Fibroblast of gingiva (primary cell): ENCODE measurements at regions not wholly inside any gene's neighbourhood (a gene's known extent, or its start where the extent isn't known, plus 50 kb on each side); places are given as distances from the start of the nearest gene placed in this dataset.

Experiments used
- DNase-seq: peaks from one replicate; pipeline ENCODE4 v3.0.0-alpha.2; 2011; ENCODE audit warnings: low read depth

DNA sequence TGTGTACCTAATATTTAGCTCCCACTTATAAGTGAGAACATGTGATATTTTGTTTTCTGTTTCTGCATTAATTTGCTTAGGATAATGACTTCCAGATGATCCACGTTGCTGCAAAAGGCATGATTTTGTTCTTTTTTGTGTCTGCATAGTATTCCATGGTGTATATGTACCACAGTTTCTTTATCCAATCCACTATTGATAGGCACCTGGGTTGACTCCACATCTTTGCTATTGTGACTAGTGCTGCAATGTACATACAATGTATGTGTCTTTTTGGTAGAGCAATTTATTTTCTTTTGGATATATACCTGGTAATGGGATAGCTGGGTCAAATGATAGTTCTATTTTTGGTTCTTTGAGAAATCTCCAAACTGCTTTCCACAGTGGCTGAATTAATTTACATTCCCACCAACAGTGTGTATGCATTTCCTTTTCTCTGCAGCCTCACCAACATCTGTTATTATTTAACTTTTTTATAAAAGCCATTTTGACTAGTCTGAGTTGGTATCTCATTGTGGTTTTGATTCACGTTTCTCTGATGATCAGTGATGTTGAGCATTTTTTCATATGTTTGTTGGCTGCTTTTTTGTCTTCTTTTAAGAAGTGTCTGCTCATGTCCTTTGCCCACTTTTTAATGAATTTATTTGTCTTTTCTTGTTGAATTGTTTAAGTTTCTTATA, 102.8 kb upstream of the GAS1 start:
- DNase-seq = peak; percentile 71

DNA sequence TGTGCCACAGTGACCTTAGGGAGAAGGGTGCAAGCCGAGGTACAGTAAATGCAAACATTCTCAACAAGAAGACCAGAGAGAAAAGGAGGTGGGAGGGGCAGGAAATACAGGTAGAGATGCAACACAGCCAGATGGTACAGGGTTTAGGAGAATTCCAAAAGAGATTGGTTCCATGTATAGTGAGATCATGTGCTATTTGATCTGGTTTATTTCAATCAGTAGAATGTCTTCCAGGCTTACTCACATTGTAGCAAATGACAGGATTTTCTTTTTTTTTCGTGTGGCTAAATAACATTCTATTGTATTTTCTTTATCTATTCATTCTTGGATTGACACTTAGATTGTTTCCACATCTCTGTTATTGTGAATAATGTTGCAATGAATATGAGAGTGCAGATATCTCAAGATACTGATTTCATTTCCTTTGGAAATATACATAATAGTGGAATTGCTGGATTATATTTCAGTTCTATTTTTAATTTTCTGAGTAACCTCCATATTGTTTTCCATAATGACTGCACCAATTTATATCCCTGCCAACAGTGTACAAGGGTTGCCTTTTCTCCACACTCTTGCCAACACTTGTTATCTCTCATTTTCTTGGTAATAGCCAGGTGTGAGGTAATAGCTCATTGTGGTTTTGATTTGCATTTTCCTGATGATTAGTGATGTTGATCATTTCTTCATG, 107.8 kb upstream of the GAS1 start:
- DNase-seq = peak; percentile 9

DNA sequence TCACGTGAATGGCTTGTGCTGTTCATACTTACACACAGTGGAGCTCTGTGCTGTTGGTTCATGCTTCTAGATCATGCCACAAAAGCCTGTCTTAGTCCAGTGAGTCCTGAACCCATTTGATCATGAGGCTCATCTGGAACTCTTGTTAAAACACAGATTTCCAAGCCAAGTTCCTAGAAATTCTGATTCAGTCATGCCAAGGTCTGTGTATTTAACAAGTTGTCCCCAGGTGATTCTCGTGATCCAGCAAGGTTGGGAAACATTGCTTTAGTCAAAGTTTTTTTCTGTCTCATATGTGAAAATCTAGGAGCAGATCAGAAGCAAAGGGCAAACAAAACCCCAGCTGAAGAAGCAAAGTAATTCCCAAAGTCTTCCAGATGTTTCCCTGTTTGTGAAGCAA, 112.5 kb upstream of the GAS1 start:
- no peak for DNase-seq

DNA sequence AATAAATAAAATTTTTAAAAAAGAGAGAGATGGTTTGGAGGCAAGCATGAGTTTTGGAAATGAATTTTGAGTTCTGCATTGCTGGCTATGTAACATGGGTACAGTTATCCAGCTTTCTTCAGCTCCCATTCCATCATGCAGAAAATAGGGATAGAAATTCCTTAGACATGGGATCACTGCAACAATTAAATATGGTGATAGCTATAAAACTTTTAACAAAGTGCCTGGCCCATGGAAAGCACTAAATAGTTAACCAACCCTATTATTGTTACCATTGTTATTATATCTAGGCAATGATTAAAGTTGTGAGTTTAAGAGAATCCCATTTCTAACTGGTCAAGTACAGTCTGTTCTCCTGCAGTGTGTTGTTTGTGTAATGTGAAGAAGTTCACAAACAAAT, 115.4 kb upstream of the GAS1 start:
- peak; percentile 21 for DNase-seq

DNA sequence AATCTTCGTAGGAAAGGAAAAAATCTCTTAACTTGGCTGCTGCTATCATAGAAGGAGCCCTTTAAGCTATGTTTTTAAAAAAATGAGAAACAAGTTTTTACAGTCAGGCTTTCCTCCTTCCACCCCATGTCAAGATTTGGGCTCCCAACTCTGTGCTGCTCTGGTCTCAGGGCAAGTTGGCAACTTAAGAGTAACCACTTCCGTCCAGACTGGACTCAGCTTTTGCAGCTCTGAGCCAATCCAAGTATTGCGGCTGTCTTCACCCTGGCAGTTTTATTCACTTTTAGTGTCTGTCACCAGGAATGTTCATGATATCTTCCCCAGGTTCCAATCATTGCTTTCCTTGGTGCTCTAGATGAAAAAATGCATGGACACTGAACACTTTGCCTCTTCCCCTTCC, 115.9 kb upstream of the GAS1 start:
- peak; percentile 85 for DNase-seq

DNA sequence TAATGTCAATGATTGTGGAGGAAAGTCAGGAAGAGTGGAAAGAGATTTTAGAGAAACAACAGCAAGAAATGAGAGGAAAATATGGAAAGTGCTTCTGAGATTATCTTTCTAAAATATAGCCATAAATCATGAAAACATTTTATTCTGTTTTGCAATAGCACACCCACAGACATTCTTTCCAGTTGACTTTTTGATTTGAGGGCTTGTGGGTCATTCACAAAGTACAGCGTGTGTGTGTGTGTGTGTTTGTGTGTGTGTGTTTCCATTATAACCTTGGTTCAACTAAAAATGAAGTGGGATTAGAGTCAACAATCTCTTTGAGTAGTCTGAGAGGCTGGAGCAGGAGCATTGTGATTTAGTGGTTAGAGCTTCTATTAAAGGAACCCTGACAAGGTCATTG, 116.6 kb upstream of the GAS1 start:
- peak; percentile 84 for DNase-seq

DNA sequence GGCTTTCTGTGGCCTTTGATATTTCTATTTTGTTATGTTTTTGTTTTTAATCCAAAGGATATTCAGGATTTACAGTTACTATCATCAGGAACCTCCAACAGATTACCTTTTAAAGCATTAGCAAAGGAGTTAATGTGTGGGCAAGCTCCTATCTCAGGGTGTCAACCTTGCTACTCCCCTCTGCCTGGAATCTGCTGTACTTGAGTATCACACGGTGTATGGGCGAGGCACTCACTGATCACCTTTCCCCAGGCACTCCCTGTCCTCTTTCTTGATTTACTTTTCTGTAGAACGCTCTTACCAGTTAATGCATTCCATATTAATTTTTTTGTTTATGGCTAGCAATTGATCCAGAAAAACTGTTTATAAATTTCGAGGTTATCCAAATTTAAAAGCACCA, 117.0 kb upstream of the GAS1 start:
- DNase-seq = no peak

DNA sequence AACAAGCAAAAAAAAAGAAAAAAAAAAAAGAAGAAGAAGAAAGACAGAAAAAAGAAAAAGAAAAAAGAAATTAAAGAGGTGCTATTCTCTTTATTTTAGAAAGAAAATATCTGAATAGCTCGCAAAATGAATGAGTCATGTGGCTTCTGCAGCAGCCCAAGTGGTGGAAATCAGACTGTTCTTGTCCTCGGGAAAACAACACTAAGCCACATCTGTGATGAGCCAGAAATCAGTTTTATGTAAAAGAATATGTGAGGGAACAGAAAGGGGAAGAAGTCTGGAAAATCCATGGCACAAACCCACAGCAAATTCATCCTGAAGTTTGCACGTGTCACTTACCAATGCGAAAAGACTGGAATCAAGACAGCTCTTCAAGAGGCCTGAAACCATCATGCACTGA, 118.7 kb upstream of the GAS1 start:
- no peak for DNase-seq

DNA sequence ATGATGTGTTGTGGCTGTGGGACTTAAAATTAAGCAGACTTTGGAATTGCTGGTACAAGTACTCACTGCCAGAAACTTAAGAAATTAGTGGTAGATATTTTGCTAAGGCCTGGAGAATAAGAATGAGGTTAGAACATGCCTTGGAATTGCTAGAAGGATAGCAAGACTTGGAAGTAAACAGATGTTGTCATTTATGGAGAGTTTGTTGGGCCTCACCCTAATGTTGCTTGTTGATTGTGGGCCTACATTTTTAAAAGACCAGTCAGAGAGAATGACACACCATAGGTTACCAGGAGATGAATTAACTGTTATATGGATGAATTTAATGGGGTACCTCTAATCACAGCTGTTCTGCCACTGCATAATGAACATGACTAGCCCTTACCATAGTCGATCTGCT, 120.1 kb upstream of the GAS1 start:
- DNase-seq = peak; percentile 11

DNA sequence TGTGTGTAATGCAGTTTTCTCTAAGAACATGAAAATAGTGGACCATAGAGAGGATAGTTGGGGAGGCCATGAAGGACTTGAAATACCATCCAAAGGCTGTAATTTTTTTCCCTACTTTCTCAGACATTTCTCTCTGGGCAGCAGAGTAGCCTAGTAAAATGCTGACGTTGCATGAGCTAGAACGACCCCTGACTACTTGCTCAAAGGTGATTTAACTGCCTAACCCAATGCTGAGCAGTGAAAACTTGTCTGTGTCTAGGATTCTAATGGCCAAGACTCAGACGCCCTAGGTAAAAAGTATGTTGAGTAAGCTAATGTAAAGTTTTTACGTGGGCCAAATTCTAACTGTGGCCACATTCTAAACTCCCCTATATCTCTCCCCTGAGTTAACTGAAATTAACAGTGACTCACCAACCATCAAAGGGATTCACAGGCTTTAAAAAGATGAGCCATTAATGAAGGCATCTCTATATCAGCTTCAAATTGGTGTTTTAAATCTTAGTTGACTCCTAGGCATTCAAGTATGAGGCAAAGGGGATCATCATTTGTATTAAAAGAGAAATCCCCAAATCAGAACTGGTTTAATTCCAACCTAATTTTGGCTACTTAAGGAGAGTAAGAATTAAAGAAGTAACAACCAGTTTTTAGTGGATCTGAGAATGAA, 121.0 kb upstream of the GAS1 start:
- no peak for DNase-seq

DNA sequence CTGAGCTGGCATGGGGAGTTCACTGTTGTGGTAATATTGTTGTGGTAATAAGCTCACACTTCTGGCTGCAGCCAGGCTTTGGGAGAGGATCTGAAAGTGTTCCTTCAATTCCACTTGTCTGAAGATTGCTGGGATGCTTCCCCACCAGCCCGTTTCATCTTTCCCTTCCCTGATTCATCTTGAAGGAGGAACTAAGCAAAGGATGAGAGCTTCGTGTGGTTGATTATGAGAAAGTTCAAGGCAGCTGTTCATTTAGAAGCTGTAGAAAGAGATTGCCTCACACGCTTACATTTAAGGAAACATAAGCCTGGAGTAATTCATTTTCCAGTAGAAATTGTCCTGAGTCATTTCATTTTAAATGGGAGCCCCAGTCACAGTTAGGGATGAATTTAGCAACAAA, 122.4 kb upstream of the GAS1 start:
- peak; percentile 79 for DNase-seq

DNA sequence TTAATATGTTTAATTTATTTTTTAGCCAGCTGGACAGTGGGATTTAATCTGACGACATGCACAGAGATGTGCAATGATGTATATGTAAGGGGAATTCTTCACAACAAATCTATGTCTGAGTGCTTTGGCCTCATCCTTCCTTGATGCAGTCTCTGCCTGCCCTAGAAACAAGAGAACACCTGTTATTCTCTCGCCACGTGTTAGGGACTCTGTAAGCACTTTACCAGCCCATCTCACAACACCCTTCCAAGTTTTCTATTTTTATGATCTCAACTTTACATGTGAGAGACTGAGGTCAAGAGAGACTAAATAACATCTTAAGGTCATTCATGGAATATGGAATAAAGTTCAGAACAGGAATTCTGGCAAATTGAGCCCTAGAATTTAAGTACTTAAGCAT, 123.0 kb upstream of the GAS1 start:
- DNase-seq = no peak

DNA sequence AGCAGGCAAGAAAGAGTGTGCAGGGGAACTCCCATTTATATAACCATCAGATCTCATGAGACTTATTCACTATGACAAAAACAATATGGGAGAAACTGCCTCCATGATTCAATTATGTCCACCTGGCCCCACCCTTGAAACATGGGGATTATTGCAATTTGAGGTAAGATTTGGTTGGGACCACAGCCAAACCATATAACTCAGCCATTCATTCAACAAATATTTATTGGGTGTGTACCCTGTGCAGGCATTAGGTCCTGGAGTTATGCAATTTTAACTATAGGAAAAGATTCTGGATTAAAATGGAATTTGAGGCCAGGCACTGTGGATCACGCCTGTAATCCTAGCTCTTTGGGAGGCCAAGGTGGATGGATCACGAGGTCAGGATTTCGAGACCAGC, 124.2 kb upstream of the GAS1 start:
- DNase-seq = no peak

DNA sequence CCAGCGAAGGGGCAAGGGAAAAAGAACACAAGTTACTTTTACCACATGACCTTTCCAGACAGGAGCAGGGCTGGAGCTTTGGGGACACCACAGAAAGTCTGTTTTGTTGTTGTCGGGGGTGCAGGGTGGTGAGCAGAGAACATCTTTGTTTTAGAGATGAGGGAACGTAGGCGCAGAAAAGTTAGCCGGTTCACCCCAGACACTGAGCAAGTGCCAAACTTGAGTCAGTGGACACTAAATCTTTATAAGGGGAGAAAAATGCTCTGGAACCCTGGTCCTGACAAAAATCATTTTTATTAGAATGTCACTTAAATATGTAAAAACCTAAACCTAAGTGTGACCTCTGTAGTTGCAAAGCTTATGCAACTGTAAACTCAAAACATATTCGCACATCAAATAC, 126.4 kb upstream of the GAS1 start:
- DNase-seq = no peak

DNA sequence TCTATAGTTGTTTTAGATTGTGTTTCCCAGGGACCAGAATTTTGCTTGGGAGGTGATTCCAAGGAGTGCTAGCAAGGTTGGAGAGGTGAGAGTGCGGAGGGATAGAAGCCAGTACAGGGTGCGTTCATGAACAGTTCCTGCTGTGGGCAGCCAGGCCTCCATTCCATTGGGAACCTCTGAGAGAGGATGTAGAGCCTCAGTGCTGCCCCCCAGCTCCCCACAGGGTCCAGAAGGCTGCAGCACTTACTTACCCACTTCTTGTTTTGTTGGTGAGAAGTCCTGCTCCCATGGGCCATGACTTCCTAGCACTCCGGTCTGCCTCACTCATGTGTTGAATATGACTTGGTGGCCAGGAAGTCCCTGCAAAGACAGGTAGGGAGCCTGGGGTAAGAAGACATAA, 128.2 kb upstream of the GAS1 start:
- DNase-seq = no peak

DNA sequence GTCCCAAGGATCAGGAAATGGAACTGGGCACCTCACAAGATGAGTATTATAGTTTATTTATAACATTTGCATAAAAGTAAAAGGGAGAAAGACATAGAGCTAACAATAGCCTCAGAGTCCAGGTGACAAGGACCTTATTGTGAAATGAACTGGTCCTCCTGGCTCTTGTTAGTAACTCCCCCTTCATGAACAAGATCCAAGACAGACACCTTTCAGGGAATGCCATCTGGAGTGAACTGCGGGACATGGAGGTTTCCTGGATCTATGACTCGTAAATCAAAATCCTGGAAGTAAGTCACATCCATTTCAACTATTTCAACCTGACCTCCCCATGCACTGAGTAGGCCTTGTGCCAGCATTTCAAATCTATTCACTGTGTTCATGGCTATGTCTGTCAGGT, 129.5 kb upstream of the GAS1 start:
- DNase-seq = no peak

DNA sequence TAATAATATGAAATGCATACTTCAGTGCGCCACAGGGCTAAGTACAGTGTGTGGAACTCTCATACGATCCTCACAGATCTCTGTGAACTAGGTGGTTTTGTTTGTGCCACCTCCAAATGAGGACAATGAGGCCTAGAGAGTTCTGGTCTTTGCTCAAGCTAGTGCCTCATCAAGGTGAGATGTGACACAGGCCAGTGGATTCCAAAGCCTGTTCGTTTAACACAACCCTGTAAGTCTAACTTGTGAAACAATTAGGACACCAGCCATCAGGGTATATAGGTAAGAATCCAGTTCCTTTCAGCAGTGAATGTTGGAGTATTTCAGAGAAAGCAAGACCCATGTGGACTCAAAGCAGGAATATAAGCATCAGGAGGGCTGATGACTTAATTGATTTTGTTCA, 130.7 kb upstream of the GAS1 start:
- no peak for DNase-seq

DNA sequence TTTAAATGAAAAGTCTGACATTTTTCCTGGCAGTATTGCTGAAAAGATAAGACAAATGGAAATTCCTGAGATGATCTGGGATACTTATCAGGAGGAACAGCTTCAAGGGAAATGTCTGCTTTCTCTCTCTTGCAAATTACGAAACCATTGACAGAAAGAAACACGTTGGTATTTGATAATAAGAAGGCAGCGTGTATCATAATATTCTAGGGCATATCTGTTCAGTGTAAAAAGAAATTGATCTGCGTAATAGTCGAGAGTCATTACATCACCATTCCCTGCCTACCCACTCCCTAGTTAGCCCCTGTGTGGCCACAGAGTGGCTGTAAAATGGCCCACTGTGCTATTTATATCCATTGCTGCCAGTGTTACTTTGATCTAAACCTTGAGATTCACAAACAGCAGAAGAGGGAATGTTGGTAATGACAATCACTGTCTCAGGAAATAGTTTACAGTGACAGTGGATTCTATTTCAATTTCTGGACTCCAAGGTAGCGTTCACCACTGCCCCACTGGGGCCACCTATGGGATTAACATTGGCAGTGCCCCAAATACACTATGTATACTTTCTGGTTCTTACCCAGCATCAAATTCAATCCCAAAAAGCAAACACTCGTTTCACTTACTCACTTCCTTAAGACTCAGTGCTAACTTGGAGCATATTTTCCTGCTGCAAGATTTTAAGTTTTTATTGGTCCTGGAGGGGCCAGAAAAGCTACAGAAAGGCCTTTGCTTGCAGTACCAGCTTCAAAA, 133.4 kb upstream of the GAS1 start:
- no peak for DNase-seq

DNA sequence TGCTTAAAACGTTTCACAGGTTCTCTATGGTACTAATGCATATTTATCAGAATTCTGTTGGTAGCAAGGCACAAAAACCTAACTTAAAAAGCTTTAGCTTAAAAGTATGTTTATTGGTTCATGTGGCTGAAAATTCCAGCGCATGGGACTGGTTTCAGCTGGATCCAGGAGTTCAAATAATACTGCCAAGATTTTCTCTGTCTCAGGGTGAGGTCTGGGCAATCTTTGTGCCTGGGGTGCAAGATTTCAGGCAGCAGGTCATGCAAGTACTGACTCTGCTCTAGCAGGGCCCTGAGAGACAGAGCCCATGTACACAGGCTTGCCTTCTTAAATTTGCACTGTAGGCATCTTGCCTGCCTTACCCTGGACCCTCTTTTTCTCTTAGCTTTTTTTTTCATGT, 134.2 kb upstream of the GAS1 start:
- DNase-seq = no peak

DNA sequence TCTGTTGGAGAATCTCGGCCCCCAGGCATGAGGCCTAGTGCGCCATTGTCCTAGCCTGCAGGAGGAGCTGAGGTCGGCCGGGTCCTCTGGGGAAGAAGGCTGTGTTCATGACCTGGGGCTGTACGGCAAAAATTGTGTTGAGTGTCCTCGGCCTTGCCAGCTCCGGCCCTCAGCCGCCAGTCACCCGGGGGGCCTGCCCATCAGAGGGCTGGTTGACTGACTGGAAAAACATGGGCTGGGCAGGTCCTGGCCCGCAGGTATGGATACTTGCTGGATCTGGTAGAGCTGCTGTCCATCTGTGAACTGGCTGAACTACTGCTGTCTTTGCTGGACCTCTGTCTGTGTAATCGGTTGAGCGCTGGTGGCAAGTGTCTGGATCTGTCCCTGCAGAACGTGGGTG, 136.7 kb upstream of the GAS1 start:
- no peak for DNase-seq

DNA sequence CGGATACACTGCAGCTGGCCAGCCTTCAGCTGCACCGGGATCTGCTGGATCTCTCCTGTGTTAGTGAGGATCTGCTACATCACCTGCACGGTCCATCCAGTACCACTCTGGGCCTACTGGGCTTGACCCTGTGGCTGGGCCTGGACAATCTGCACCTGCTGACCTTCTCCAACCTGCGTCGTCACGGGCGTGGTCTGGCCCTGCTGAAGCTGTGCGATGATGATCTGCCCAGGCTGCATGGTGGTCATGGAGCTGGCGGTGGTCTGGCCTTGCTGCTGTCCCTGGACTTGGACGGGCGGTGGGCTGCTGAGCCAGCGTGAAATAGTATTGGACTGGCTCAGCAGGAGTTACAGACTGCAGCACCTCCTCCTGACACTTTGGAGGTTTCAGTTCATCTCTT, 137.1 kb upstream of the GAS1 start:
- no peak for DNase-seq

DNA sequence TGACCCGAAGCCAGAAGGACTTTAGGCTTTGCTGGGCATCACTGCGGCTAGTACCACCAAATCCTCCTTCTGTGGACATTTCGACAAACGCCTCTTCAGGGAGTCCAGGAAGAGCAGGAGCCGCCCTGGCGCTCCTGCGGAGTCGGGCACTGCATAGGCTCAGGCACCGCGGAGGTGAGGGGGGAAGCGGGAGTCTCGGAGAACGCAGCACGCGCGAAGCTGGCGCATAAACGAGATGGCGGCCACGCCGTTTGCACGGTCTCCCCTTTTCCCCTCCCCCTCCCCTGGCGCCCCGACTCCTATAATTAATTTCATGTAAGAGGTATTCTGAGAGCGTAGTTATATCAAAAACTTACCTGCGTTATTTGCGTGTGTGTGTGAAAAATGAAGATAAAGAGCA, 137.8 kb upstream of the GAS1 start:
- no peak for DNase-seq

DNA sequence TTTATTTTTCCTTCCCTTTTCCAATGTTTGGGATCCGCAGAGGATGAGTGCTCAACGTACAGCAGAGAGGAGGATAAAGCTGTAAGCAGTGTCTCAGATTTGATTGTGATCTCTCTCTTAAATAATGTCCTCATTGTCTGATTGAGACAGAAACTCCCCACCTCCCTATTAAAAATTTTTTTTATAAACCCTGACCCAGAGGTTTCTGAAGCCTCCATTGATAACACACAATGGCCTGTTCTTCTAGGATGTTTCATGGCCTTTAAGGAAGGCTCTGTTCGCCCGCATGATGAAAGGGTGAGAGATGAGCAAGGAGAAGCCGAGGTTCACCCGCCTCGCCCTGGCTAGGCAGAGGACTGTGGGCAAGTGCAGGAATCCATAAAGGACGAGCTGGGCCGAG, 138.2 kb upstream of the GAS1 start:
- no peak for DNase-seq
